ENCODE measurements at regions not wholly inside any gene's neighbourhood (a gene's known extent, or its start where the extent isn't known, plus 50 kb on each side); places are given as distances from the start of the nearest gene placed in this dataset.

DNA sequence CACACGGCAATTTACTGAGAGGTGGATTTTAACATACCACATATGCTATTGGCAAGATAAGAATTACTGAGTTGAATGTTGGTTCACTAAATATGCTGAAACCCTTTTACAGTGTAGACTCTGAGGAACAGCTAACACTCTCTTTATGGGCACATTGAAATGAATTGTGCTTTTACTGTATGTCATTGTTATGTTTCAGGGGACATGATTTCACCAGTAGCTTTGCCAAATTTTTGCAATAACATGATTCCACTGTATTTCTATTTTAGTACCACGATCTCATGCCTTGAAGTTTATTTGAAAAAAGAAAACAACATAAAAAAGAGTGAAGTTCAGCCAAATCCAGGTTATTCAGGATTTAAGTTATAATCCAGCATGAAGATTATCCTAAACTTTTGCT lies 188.5 kb downstream of the HLX start:
- DNase-seq (ENCODE audit: extremely low read depth in 1 of 2, low read depth in 1 of 2) = no peak

- DNase-seq (ENCODE audit: extremely low read depth in 1 of 2, low read depth in 1 of 2) = no peak
Measured at GRCh38 chr1:221069178-221069903, 190.1 kb downstream of the HLX start.

GRCh38 chr1:221069986-221070385 lies 190.7 kb downstream of the HLX start:
- DNase-seq (ENCODE audit: extremely low read depth in 1 of 2, low read depth in 1 of 2) = no peak

DNA sequence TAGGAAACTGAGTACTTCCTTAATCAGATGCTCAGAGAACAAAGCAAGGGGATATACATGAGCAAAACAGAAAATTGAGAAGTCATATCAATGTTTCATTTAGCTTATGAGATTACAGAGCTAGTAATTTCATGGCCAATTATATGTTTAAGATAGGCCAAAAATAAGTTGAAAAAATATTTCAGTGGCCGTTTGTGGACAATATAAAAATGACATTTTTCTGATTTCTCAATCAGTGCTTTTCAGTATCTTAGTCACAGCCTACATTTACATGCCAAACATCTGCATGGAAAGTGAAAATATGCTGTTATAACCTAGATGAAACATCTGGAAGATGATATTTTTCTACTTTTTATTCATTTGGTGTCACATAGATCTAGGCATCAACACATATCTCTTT lies 192.5 kb downstream of the HLX start:
- DNase-seq (ENCODE audit: extremely low read depth in 1 of 2, low read depth in 1 of 2) = no peak

DNA sequence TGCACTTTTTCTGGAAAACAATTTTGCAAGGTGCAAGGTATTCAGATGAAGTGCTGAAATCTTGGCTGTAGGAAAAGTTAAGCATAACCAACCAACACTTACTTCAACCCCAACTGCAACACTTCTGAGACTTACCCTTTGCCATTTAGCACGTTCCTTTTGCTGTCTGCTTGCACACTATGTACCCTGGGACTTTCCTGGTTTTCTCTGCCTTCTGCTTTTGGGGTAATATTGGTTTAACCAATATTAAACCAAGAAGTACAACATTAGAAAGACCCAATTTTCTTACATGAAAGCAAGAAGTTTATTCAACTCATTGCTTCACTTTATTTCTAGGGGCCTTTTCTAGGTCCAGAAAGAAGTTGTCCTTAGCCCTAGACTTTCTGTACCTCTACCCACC lies 193.0 kb downstream of the HLX start:
- DNase-seq (ENCODE audit: extremely low read depth in 1 of 2, low read depth in 1 of 2) = no peak

DNA sequence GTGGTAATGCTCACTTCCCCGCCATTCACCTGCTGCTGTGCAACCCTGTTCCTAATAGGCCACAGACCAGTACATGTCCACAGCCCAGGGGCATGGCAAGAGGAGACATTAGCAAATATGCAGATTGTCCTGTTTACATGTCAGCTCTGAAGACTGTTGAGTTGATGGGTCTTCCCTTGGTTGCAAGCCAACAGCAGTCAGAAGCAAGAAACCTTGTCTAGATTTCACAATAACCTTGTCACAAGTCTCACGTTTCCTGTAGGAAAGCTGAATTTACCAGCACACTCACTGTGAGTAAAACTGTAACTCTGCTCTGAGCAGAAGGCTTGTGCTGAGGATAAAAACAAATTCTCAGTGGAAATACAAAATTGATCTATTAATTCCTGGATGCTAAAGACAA lies 195.1 kb downstream of the HLX start:
- DNase-seq (ENCODE audit: extremely low read depth in 1 of 2, low read depth in 1 of 2) = no peak

DNA sequence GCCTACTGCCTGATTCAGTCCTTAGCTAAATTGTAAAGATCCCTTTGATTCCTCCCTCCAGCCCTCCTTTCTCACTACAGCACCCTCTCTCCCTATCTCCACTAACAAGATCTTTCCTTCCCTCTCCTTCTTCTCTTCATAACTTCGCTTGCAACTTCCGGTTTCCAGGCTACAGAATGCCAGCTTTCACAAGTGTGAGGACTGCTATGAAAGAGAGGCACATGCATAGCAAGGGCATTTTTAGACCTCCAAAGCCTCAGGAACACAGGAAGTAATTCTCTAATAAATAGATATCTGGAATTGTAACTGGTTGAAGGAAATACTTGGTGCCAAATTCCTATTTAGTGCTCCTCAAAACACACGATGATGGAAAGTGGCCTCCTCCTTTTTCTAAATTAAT lies 196.7 kb downstream of the HLX start:
- DNase-seq (ENCODE audit: extremely low read depth in 1 of 2, low read depth in 1 of 2) = no peak

DNA sequence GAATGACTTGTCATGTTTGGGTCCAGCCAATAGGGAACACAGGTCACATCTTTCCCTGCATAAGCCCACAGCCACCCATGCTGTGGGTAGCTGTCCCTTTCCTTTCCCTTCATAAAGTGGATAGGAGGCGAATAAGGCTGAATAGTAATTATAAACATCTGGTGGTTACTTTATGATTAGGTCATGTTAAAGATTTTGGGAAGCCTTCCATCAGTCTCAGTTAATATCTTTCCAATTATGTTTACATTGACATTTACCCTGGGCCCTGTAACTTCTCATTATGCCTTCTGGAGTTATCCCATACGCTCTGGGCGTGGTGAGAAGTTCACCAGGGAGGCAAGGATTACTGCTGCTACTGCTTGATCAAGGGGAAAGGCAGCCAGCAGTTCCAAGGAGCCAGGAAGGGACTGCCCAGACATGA lies 197.2 kb downstream of the HLX start:
- DNase-seq (ENCODE audit: extremely low read depth in 1 of 2, low read depth in 1 of 2) = no peak

- DNase-seq (ENCODE audit: extremely low read depth in 1 of 2, low read depth in 1 of 2) = no peak
Measured at GRCh38 chr1:221078260-221078965, 199.2 kb downstream of the HLX start.

DNA sequence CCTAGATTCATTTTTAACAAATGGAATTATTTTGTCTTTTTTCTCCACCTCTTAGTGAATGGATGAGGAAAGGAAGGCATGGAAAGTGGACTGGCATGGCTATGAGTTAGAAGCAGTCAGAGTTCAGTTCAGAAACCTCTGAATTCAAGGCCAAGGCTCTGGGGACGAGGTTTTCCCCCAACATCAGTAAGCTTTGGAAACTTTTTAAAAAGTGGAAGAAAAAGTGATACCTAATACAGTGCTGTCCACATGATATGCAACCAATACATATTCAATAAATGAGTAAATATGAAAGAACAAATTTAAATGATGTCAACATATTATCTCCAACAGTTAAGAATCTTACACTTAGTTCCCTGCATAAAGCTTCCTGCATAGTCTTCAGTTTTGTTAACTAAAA lies 204.7 kb downstream of the HLX start:
- DNase-seq (ENCODE audit: extremely low read depth in 1 of 2, low read depth in 1 of 2) = no peak

GRCh38 chr1:221084681-221085080 lies 205.4 kb downstream of the HLX start:
- DNase-seq (ENCODE audit: extremely low read depth in 1 of 2, low read depth in 1 of 2) = no peak

GRCh38 chr1:221085701-221086375 lies 206.6 kb downstream of the HLX start:
- no peak for DNase-seq (ENCODE audit: extremely low read depth in 1 of 2, low read depth in 1 of 2)

- no peak for DNase-seq (ENCODE audit: extremely low read depth in 1 of 2, low read depth in 1 of 2)
Measured at GRCh38 chr1:221087919-221088318, 208.7 kb downstream of the HLX start.

DNA sequence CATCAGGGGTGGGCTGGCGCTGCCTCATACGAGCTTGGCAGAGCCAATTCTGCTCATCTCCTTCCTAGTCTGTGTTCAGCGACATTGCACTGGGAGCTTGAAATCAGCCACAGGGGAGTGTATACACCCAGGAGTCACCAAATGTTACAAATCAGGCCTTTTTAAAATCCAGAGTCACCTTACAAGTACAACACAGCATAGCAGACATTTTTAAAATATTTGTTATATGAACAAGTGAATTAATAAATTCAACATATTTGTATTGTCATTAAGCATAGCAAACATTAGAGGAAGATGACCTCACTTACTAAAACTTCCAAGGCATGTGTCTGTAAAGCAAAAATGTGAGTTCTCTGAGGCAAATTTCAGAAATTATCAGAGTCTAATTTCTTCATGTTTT lies 210.0 kb downstream of the HLX start:
- DNase-seq (ENCODE audit: extremely low read depth in 1 of 2, low read depth in 1 of 2) = no peak

- DNase-seq (ENCODE audit: extremely low read depth in 1 of 2, low read depth in 1 of 2) = no peak
Measured at GRCh38 chr1:221089803-221090202, 210.6 kb downstream of the HLX start.

GRCh38 chr1:221093903-221094791 lies 214.9 kb downstream of the HLX start:
- no peak for DNase-seq (ENCODE audit: extremely low read depth in 1 of 2, low read depth in 1 of 2)

GRCh38 chr1:221097479-221098281 lies 218.4 kb downstream of the HLX start:
- no peak for DNase-seq (ENCODE audit: extremely low read depth in 1 of 2, low read depth in 1 of 2)

DNA sequence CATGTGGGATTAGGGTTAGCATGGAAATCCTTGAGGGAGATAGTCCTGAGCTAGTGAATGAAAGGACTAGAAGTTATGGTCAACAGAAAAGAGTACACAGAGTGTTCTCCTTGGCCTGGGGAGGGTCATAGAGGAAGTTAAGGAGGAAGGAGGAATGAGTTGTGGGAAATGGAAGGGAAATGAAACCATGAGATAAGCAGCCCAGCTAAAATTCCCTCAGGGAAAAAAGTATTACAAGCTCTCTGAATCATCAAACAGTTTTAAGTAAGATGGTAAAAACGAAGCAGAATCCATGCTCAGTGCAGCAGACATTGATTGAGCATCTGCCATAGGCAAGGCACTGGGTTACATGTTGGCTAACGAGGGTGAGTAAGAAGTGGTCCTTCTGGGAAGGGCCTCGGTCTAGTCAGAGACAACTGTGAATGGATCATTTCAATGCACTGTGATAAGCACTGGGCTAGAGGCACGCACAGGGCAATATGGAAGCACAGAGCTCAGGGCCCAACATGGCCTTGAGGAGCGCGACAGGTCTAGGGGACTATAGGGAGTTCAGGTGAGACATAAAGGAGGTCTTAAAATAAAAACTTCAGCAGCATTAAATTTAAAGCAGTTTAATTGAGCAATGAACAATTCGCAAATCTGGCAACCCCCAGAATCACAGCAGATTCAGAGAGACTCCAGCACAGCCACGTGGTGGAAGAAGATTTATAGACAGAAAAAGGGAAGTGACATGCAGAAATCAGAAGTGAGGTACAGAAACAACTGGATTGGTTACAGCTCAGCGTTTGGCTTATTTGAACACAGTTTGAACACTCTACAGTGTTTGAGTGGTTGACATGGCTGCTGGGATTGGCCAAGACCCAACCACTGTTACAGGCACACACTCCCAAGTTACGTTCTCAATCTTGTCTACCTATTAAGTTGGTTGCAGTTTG lies 219.5 kb downstream of the HLX start:
- no peak for DNase-seq (ENCODE audit: extremely low read depth in 1 of 2, low read depth in 1 of 2)

Measured in stimulated activated CD8-positive, alpha-beta memory T cell treated with anti-CD3 and anti-CD28 coated beads, Interleukin-7, amount 100 ng/mL, for 48 hours (primary cell).